ENCODE measurements at regions not wholly inside any gene's neighbourhood (a gene's known extent, or its start where the extent isn't known, plus 50 kb on each side); places are given as distances from the start of the nearest gene placed in this dataset.

- DNase-seq (ENCODE audit: low spot score), result no peak
- POLR2A ChIA-PET, result no interaction called here
- CTCF ChIA-PET, result no interaction called here
- Mint-ChIP-seq H3K4me1 (peaks cover 9% of the 10 kb centered on the region), H3K9me3 (no peaks in the 10 kb centered on the region), H3K4me3 (no peak overlapping the region), H3K36me3 (no peaks in the 10 kb centered on the region), H3K27me3 (ENCODE audit: low read depth) (no peaks in the 10 kb centered on the region; the same call in 1 of the 2 replicates), H3K27ac (no peak overlapping the region)
- TF ChIP-seq CDX4 (CRISPR knock-in tag; IDR thresholded peaks at IDR 0.05; ENCODE audit: borderline replicate concordance) (no peak), PRRX2 (CRISPR knock-in tag; IDR thresholded peaks at IDR 0.05) (no peak), FOXP1 (CRISPR knock-in tag; IDR thresholded peaks at IDR 0.05; ENCODE audit: borderline replicate concordance) (no peak), IRF2 (CRISPR knock-in tag; IDR thresholded peaks at IDR 0.05; ENCODE audit: borderline replicate concordance, low read depth) (no peak), NFE2L1 (CRISPR knock-in tag; IDR thresholded peaks at IDR 0.05) (no peak), GABPB1 (CRISPR knock-in tag; IDR thresholded peaks at IDR 0.05) (no peak), ZMAT4 (CRISPR knock-in tag; IDR thresholded peaks at IDR 0.05) (no peak), AFF4 (CRISPR knock-in tag; IDR thresholded peaks at IDR 0.05; ENCODE audit: borderline replicate concordance) (no peak), ZNF138 (CRISPR knock-in tag; conservative IDR thresholded peaks at IDR 0.05) (no peak), JUN (CRISPR knock-in tag; IDR thresholded peaks at IDR 0.05) (no peak), E2F5 (CRISPR knock-in tag; IDR thresholded peaks at IDR 0.05) (no peak)
- no peak for ATAC-seq
Measured at GRCh38 chr1:67607699-67608098, 77.3 kb upstream of the GADD45A start.

- Mint-ChIP-seq H3K36me3 (no peaks in the 10 kb centered on the region), H3K9me3 (no peaks in the 10 kb centered on the region), H3K4me3 (no peak overlapping the region), H3K27ac (no peak overlapping the region), H3K4me1 (peaks cover 9% of the 10 kb centered on the region), H3K27me3 (ENCODE audit: low read depth) (no peaks in the 10 kb centered on the region; the same call in 1 of the 2 replicates)
- ATAC-seq (no peak), DNase-seq (ENCODE audit: low spot score) (no peak)
- ChIA-PET POLR2A (no interaction called here), CTCF (interaction anchor here (1.1 to 1.2 kb wide), 2 partner anchors 47 to 158 kb away, joined by 4 to 7 read pairs; no protein-coding TSS in a partner anchor)
- TF ChIP-seq GRHL2 (CRISPR knock-in tag; IDR thresholded peaks at IDR 0.05; ENCODE audit: insufficient replicate concordance, severe bottlenecking) (no peak), E2F5 (CRISPR knock-in tag; IDR thresholded peaks at IDR 0.05) (no peak), ERG (CRISPR knock-in tag; IDR thresholded peaks at IDR 0.05) (no peak), ZNF423 (CRISPR knock-in tag; IDR thresholded peaks at IDR 0.05) (no peak), IRF1 (CRISPR knock-in tag; IDR thresholded peaks at IDR 0.05) (no peak), ATF2 (CRISPR knock-in tag; IDR thresholded peaks at IDR 0.05; ENCODE audit: borderline replicate concordance, low read depth) (no peak), PREB (CRISPR knock-in tag; IDR thresholded peaks at IDR 0.05; ENCODE audit: borderline replicate concordance) (no peak)
Measured at GRCh38 chr1:67608661-67609576, 76.1 kb upstream of the GADD45A start.
